Neural cell (in vitro differentiated cells): ENCODE measurements at regions not wholly inside any gene's neighbourhood (a gene's known extent, or its start where the extent isn't known, plus 50 kb on each side); places are given as distances from the start of the nearest gene placed in this dataset.

Source experiments
- H2AFZ ChIP-seq: fragments of 200-600, 300-800 bp; sonication (generic), shearing (Covaris generic); 2 replicates; pipeline ENCODE4 v1.6.0; 2014; ENCODE audit warnings: low read depth, mild to moderate bottlenecking, antibody characterized with exemption, low read length, moderate library complexity
- H3F3A ChIP-seq: fragments of 200-600 bp; shearing (Covaris generic); 2 replicates; pipeline ENCODE4 v1.6.1; 2016; ENCODE audit warnings: mild to moderate bottlenecking, moderate library complexity, mixed read lengths, antibody characterized with exemption, low read length; ENCODE audit not compliant: insufficient read depth, poor library complexity, severe bottlenecking
- H3K27ac ChIP-seq: fragments of 200-600, 300-800 bp; sonication (generic), shearing (Covaris generic); 2 replicates; pipeline ENCODE4 v1.5.1; 2014; ENCODE audit warnings: mild to moderate bottlenecking, low read length, moderate library complexity
- H3K27me3 ChIP-seq: fragments of 300-800, 200-600 bp; sonication (generic), shearing (Covaris generic); 2 replicates; pipeline ENCODE4 v1.6.0; 2014; ENCODE audit warnings: mild to moderate bottlenecking, low read depth, low read length, moderate library complexity; ENCODE audit not compliant: insufficient read depth
- H3K36me3 ChIP-seq: fragments of 300-800, 200-600 bp; sonication (generic), shearing (Covaris generic); 2 replicates; pipeline ENCODE4 v1.5.1; 2014; ENCODE audit warnings: mild to moderate bottlenecking, antibody characterized with exemption, low read length, moderate library complexity; ENCODE audit not compliant: insufficient read depth
- H3K4me2 ChIP-seq: fragments of 300-800, 200-600 bp; sonication (generic), shearing (Covaris generic); 2 replicates; pipeline ENCODE4 v1.6.0; 2014; ENCODE audit warnings: mild to moderate bottlenecking, low read length
- H3K4me3 ChIP-seq: fragments of 300-800, 200-600 bp; sonication (generic), shearing (Covaris generic); 2 replicates; pipeline ENCODE4 v1.5.1; 2014; ENCODE audit warnings: mild to moderate bottlenecking, low read length, moderate library complexity
- H3K79me2 ChIP-seq: fragments of 200-600 bp; shearing (Covaris generic); replicated peaks from 2 replicates; pipeline ENCODE4 v1.6.0; 2014; ENCODE audit warnings: mild to moderate bottlenecking, low read length, moderate library complexity; ENCODE audit not compliant: insufficient read depth
- H3K9ac ChIP-seq: fragments of 300-800, 200-600 bp; sonication (generic), shearing (Covaris generic); 2 replicates; pipeline ENCODE4 v1.6.1; 2016; ENCODE audit warnings: mild to moderate bottlenecking, low read length, mixed read lengths
- H3K9me2 ChIP-seq: fragments of 200-600 bp; shearing (Covaris generic); 2 replicates; pipeline ENCODE4 v1.6.1; 2016; ENCODE audit warnings: mild to moderate bottlenecking, low read length, mixed read lengths; ENCODE audit not compliant: insufficient read depth
- H3K9me3 ChIP-seq: fragments of 200-600, 300-800 bp; sonication (generic), shearing (Covaris generic); 2 replicates; pipeline ENCODE4 v1.6.1; 2016; ENCODE audit warnings: mild to moderate bottlenecking, mixed run types, low read length, moderate library complexity, mixed read lengths
- H4K20me1 ChIP-seq: fragments of 200-600 bp; shearing (Covaris generic); 2 replicates; pipeline ENCODE4 v1.6.1; 2016; ENCODE audit warnings: mild to moderate bottlenecking, mixed run types; ENCODE audit not compliant: insufficient read depth
- CTCF ChIP-seq: fragments of 450-650 bp; IDR thresholded peaks from 2 replicates; pipeline ENCODE4 v1.5.1; 2014; ENCODE audit warnings: antibody characterized with exemption, mild to moderate bottlenecking, moderate library complexity; ENCODE audit not compliant: poor library complexity, severe bottlenecking
- EP300 ChIP-seq: fragments of 450-650 bp; conservative IDR thresholded peaks from 2 replicates; pipeline ENCODE4 v1.6.1; 2014; ENCODE audit warnings: antibody characterized with exemption, mild to moderate bottlenecking, moderate library complexity; ENCODE audit not compliant: poor library complexity, severe bottlenecking
- EZH2 ChIP-seq: fragments of 200-600, 300-800 bp; shearing (Covaris generic), sonication (generic); IDR thresholded peaks from 2 replicates; pipeline ENCODE4 v1.6.1; 2014; ENCODE audit warnings: antibody characterized with exemption, low read length, borderline replicate concordance, mild to moderate bottlenecking; ENCODE audit not compliant: insufficient read depth, poor library complexity, severe bottlenecking
- MXI1 ChIP-seq: fragments of 450-650 bp; conservative IDR thresholded peaks from 2 replicates; pipeline ENCODE4 v1.6.1; 2014; ENCODE audit warnings: antibody characterized with exemption, mild to moderate bottlenecking; ENCODE audit not compliant: poor library complexity, severe bottlenecking
- POLR2AphosphoS5 ChIP-seq: IDR thresholded peaks from 2 replicates; pipeline ENCODE4 v1.6.1; 2012
- RAD21 ChIP-seq: fragments of 450-650 bp; conservative IDR thresholded peaks from 2 replicates; pipeline ENCODE4 v1.6.1; 2014; ENCODE audit warnings: antibody characterized with exemption, mild to moderate bottlenecking, moderate library complexity
- REST ChIP-seq: IDR thresholded peaks from 2 replicates; pipeline ENCODE4 v1.6.1; 2012; ENCODE audit warnings: borderline replicate concordance
- SMC3 ChIP-seq: fragments of 450-650 bp; conservative IDR thresholded peaks from 2 replicates; pipeline ENCODE4 v1.6.1; 2014; ENCODE audit warnings: antibody characterized with exemption, mild to moderate bottlenecking, moderate library complexity; ENCODE audit not compliant: poor library complexity
- TAF1 ChIP-seq: IDR thresholded peaks from 2 replicates; pipeline ENCODE4 v1.6.1; 2012; ENCODE audit warnings: low read depth

GRCh38 chr13:44748439-44748838, 172.3 kb upstream of the TSC22D1 start:
- Histone ChIP-seq H2AFZ (no peak overlapping the region), H3K9ac (no peak overlapping the region), H3K9me2 (no peaks in the 10 kb centered on the region), H3K27ac (no peak overlapping the region), H3K79me2 (no peaks in the 10 kb centered on the region), H3K36me3 (no peaks in the 10 kb centered on the region), H3K27me3 (no peaks in the 10 kb centered on the region), H4K20me1 (no peaks in the 10 kb centered on the region), H3K9me3 (no peaks in the 10 kb centered on the region), H3F3A (no peaks in the 10 kb centered on the region), H3K4me3 (no peak overlapping the region), H3K4me2 (no peak overlapping the region)
- TF ChIP-seq EP300 (no peak), SMC3 (no peak), EZH2 (no peak), TAF1 (no peak), POLR2AphosphoS5 (no peak), CTCF (no peak), REST (no peak), MXI1 (no peak), RAD21 (no peak)

GRCh38 chr13:44747179-44747578, 171.0 kb upstream of the TSC22D1 start:
- no peak for TF ChIP-seq REST
- no peak for TF ChIP-seq RAD21
- no peak for TF ChIP-seq SMC3
- no peak for TF ChIP-seq CTCF
- TF ChIP-seq MXI1: no peak
- TF ChIP-seq EP300: no peak
- TF ChIP-seq POLR2AphosphoS5: no peak
- H3K4me3 ChIP-seq: no peak overlapping the region
- H3K9ac ChIP-seq: no peak overlapping the region
- no peaks in the 10 kb centered on the region for H3K9me2 ChIP-seq
- H3K4me2 ChIP-seq: no peak overlapping the region
- H3K27ac ChIP-seq: no peak overlapping the region
- no peaks in the 10 kb centered on the region for H3K27me3 ChIP-seq
- H4K20me1 ChIP-seq: no peaks in the 10 kb centered on the region
- H3K79me2 ChIP-seq: no peaks in the 10 kb centered on the region
- H3K9me3 ChIP-seq: no peaks in the 10 kb centered on the region
- H2AFZ ChIP-seq: no peak overlapping the region
- no peaks in the 10 kb centered on the region for H3K36me3 ChIP-seq
- H3F3A ChIP-seq: no peaks in the 10 kb centered on the region
